Sigmoid colon (tissue), 6 donors: ENCODE measurements at regions not wholly inside any gene's neighbourhood (a gene's known extent, or its start where the extent isn't known, plus 50 kb on each side); places are given as distances from the start of the nearest gene placed in this dataset.
"Not testable (repeated sequence)": the region's sequence is repeated elsewhere in the genome, so short reads cannot be mapped to it uniquely, and the experiment has no call there.

Experiments
- DNase-seq: peaks from one replicate; pipeline ENCODE4 v3.0.0-alpha.2; 2019
- H3K27ac ChIP-seq, 4 donors: fragments of 200-600 bp; sonication (generic); one replicate each; pipeline ENCODE4 v1.5.1; 2016 to 2019; ENCODE audit warnings: mild to moderate bottlenecking in 1 of 4
- H3K27me3 ChIP-seq, 3 donors: fragments of 200-600 bp; sonication (generic); one replicate each; pipeline ENCODE4 v1.5.1; 2019; ENCODE audit warnings: mild to moderate bottlenecking in 1 of 3
- H3K36me3 ChIP-seq, 4 donors: fragments of 200-600 bp; sonication (generic); one replicate each; pipeline ENCODE4 v1.5.1; 2016 to 2019
- H3K4me1 ChIP-seq, 4 donors: fragments of 200-600 bp; sonication (generic); one replicate each; pipeline ENCODE4 v1.5.1; 2017 to 2019
- H3K4me3 ChIP-seq, 4 donors: fragments of 200-600 bp; sonication (generic); one replicate each; pipeline ENCODE4 v1.5.1; 2017 to 2019; ENCODE audit warnings: mild to moderate bottlenecking in 2 of 4, moderate library complexity in 1 of 4
- H3K9me3 ChIP-seq, 4 donors: fragments of 200-600 bp in 3 of 4; sonication (generic) in 3 of 4; one replicate each; pipeline versions ENCODE4 v1.5.1 to v1.6.1; 2013 to 2019
- CTCF ChIP-seq, 4 experiments: fragments of 450-650 bp in 3 of 4; fragments of 200-600 bp in 1 of 4; IDR thresholded peaks; one replicate each; pipeline ENCODE4 v1.5.1; 2016 to 2019; ENCODE audit warnings: antibody characterized with exemption in 4 of 4, mild to moderate bottlenecking in 3 of 4, moderate library complexity in 2 of 4
- EP300 ChIP-seq, 4 donors: sonication (generic); formaldehyde crosslinking; IDR thresholded peaks; one replicate each; pipeline ENCODE4 v1.6.1; 2017; ENCODE audit warnings: antibody characterized with exemption in 4 of 4
- POLR2A ChIP-seq, 2 donors: fragments of 450-650 bp; IDR thresholded peaks; one replicate each; pipeline ENCODE4 v1.6.1; 2016; ENCODE audit warnings: antibody characterized with exemption in 2 of 2, mild to moderate bottlenecking in 2 of 2, moderate library complexity in 2 of 2
- POLR2AphosphoS5 ChIP-seq, 4 donors: sonication (generic); formaldehyde crosslinking; IDR thresholded peaks; one replicate each; pipeline ENCODE4 v1.6.1; 2017; ENCODE audit warnings: antibody characterized with exemption in 4 of 4
- WGBS, 2 donors: extraction: QIAGEN DNeasy Blood & Tissue Kit; methylation state at CpG; one replicate each; pipeline ENCODE4 v1.1.7; 2013; 5-methylcytosine and 5-hydroxymethylcytosine counted together
- intact Hi-C: fragments of 100-400 bp; cut with DNase I; formaldehyde crosslinking; loops from one replicate; pipeline ENCODE4 v1.15.1; 2023
- donor health status: healthy with polysubstance abuse.
- donor health status: healthy.

GRCh38 chr4:9611101-9611500 is 166.9 kb downstream of the DEFB131A start:
- WGBS, 2 donors: 32 to 51% methylated on average over 3 of the region's 3 CpGs
- Histone ChIP-seq H3K9me3 (no peaks in the 10 kb centered on the region), H3K4me1 (no peaks in the 10 kb centered on the region), H3K4me3 (no peak overlapping the region), H3K36me3 (no peaks in the 10 kb centered on the region), H3K27ac (no peak overlapping the region), H3K27me3 (no peaks in the 10 kb centered on the region)
- TF ChIP-seq EP300 (IDR thresholded peaks at IDR 0.05) (no peak), CTCF (IDR thresholded peaks at IDR 0.05) (no peak), POLR2AphosphoS5 (IDR thresholded peaks at IDR 0.05) (no peak), POLR2A (IDR thresholded peaks at IDR 0.05) (no peak)
- DNase-seq: no peak
- intact Hi-C loops: no loop called here

GRCh38 chr4:9636411-9636810 is 145.0 kb upstream of the DRD5 start:
- DNase-seq, H3K27ac ChIP-seq: not testable (repeated sequence)
- WGBS, 2 donors: 87 to 90% methylated on average over 3 of the region's 3 CpGs

GRCh38 chr4:9659678-9660077 is 121.8 kb upstream of the DRD5 start:
- not testable (repeated sequence) for H3K9me3 ChIP-seq, DNase-seq, H3K4me3 ChIP-seq, H3K27me3 ChIP-seq, H3K4me1 ChIP-seq, H3K27ac ChIP-seq, H3K36me3 ChIP-seq
- TF ChIP-seq CTCF (IDR thresholded peaks at IDR 0.05): peak in 3 of 4 experiments; percentile 28 to 54 (median 44)
- WGBS, 2 donors: 16% methylated on average over 14 of the region's 14 CpGs
- intact Hi-C loops: loop anchor here (2.0 kb wide), 1 partner anchor 127 kb away; no protein-coding TSS in a partner anchor

More at GRCh38 chr4:9636411-9636810, 145.0 kb upstream of the DRD5 start:
- H3K9me3 ChIP-seq, H3K27me3 ChIP-seq, H3K4me3 ChIP-seq, H3K4me1 ChIP-seq, H3K36me3 ChIP-seq, intact Hi-C loops: not testable (repeated sequence)

GRCh38 chr4:9660955-9661354 is 120.5 kb upstream of the DRD5 start:
- H3K9me3 ChIP-seq, H3K27ac ChIP-seq, H3K4me1 ChIP-seq, H3K4me3 ChIP-seq, intact Hi-C loops, DNase-seq, H3K36me3 ChIP-seq, H3K27me3 ChIP-seq: not testable (repeated sequence)
- WGBS, 2 donors: 79 to 95% methylated on average over 4 of the region's 4 CpGs

GRCh38 chr4:9670725-9671124 is 110.7 kb upstream of the DRD5 start:
- H3K27ac ChIP-seq, H3K36me3 ChIP-seq, H3K4me3 ChIP-seq, H3K27me3 ChIP-seq, intact Hi-C loops, H3K4me1 ChIP-seq, H3K9me3 ChIP-seq: not testable (repeated sequence)
- WGBS, 2 donors: 55 to 58% methylated on average over 10 of the region's 11 CpGs
- DNase-seq: peak; percentile 75

- WGBS, 2 donors: 90 to 92% methylated on average over 10 of the region's 10 CpGs
- H3K4me3 ChIP-seq, H3K9me3 ChIP-seq, H3K27ac ChIP-seq, H3K4me1 ChIP-seq, H3K36me3 ChIP-seq, DNase-seq, intact Hi-C loops, H3K27me3 ChIP-seq: not testable (repeated sequence)
Observed at GRCh38 chr4:9677357-9677756, 104.1 kb upstream of the DRD5 start.

GRCh38 chr4:9679704-9680478 is 101.5 kb upstream of the DRD5 start:
- TF ChIP-seq CTCF (IDR thresholded peaks at IDR 0.05) (no peak), POLR2AphosphoS5 (IDR thresholded peaks at IDR 0.05) (no peak), EP300 (IDR thresholded peaks at IDR 0.05) (no peak), POLR2A (IDR thresholded peaks at IDR 0.05) (no peak)
- 94 to 97% methylated on average over 30 of the region's 30 CpGs for WGBS, 2 donors
- H3K4me3 ChIP-seq: no peak overlapping the region
- no peaks in the 10 kb centered on the region for H3K27me3 ChIP-seq
- H3K27ac ChIP-seq: no peak overlapping the region
- H3K36me3 ChIP-seq: no peaks in the 10 kb centered on the region
- H3K9me3 ChIP-seq: no peaks in the 10 kb centered on the region
- no peak for DNase-seq
- H3K4me1 ChIP-seq: no peaks in the 10 kb centered on the region
- intact Hi-C loops: no loop called here

- intact Hi-C loops, H3K4me3 ChIP-seq, H3K4me1 ChIP-seq, DNase-seq, H3K36me3 ChIP-seq, H3K9me3 ChIP-seq, H3K27me3 ChIP-seq, H3K27ac ChIP-seq: not testable (repeated sequence)
- WGBS, 2 donors: 13 to 62% methylated on average over 5 of the region's 5 CpGs
Observed at GRCh38 chr4:9683174-9683573, 98.3 kb upstream of the DRD5 start.

GRCh38 chr4:9685016-9685415 is 96.4 kb upstream of the DRD5 start:
- 69 to 72% methylated on average over 5 of the region's 5 CpGs for WGBS, 2 donors
- H3K27ac ChIP-seq, H3K9me3 ChIP-seq, intact Hi-C loops, DNase-seq, H3K36me3 ChIP-seq, H3K4me3 ChIP-seq, H3K27me3 ChIP-seq, H3K4me1 ChIP-seq: not testable (repeated sequence)
